SK-N-SH (cell line): ENCODE measurements at regions not wholly inside any gene's neighbourhood (a gene's known extent, or its start where the extent isn't known, plus 50 kb on each side); places are given as distances from the start of the nearest gene placed in this dataset.

Source experiments
- CTCF ChIA-PET: fragments of 300-600, 350-600 bp; formaldehyde crosslinking; extraction: SDS; loops from one replicate; lab custom pipeline; 2021; lab: Yijun Ruan, JAX
- POLR2A ChIA-PET: fragments of 350-600 bp; sonication (Branson Sonifier 250); formaldehyde crosslinking; extraction: SDS; loops from one replicate; lab custom pipeline; 2020; ENCODE audit warnings: antibody characterized with exemption, inconsistent platforms; lab: Yijun Ruan, JAX
- DNase-seq: peaks from one replicate; pipeline ENCODE4 v3.0.0; 2012
- H2AFZ ChIP-seq: fragments of 200-600 bp; sonication (generic); 2 replicates; pipeline ENCODE4 v1.8.1; 2016; ENCODE audit warnings: antibody characterized with exemption, mild to moderate bottlenecking, low read depth
- H3F3A ChIP-seq: fragments of 200-600 bp; sonication (generic); replicated peaks from 2 replicates; pipeline ENCODE3; 2016; ENCODE audit warnings: antibody characterized with exemption, mild to moderate bottlenecking; ENCODE audit not compliant: insufficient read depth
- H3K27ac ChIP-seq, 2 experiments: fragments of 200-500 bp in 1 of 2; fragments of 200-600 bp in 1 of 2; sonication (Bioruptor generic) in 1 of 2; sonication (generic), shearing (Covaris generic) in 1 of 2; 2 replicates each; pipeline versions ENCODE4 v1.5.1 to v1.6.1; 2014 to 2016; ENCODE audit warnings: low read depth in 2 of 2, inconsistent platforms in 1 of 2, low read length in 1 of 2, mild to moderate bottlenecking in 1 of 2, mixed read lengths in 1 of 2
- H3K27me3 ChIP-seq: fragments of 200-600 bp; sonication (generic), shearing (Covaris generic); 2 replicates; pipeline ENCODE4 v1.6.1; 2016; ENCODE audit warnings: mixed run types; ENCODE audit not compliant: insufficient read depth
- H3K36me3 ChIP-seq, 2 experiments: fragments of 200-500 bp in 1 of 2; fragments of 200-600 bp in 1 of 2; sonication (Bioruptor generic) in 1 of 2; sonication (generic) in 1 of 2; replicated peaks in 1 of 2; 2 replicates each; pipeline versions ENCODE3 to v1.5.1; 2014 to 2016; ENCODE audit warnings: low read length in 1 of 2, mild to moderate bottlenecking in 1 of 2; ENCODE audit not compliant: insufficient read depth in 2 of 2, control insufficient read depth in 1 of 2
- H3K4me1 ChIP-seq, 2 experiments: fragments of 200-500 bp in 1 of 2; fragments of 200-600 bp in 1 of 2; sonication (Bioruptor generic) in 1 of 2; sonication (generic), shearing (Covaris generic) in 1 of 2; 2 replicates each; pipeline versions ENCODE4 v1.5.1 to v1.6.1; 2014 to 2016; ENCODE audit warnings: low read depth in 1 of 2, low read length in 1 of 2, mixed run types in 1 of 2; ENCODE audit not compliant: insufficient read depth in 2 of 2, control insufficient read depth in 1 of 2
- H3K4me2 ChIP-seq: fragments of 200-600 bp; sonication (generic), shearing (Covaris generic); 2 replicates; pipeline ENCODE4 v1.6.1; 2017; ENCODE audit warnings: mixed run types
- H3K4me3 ChIP-seq, 2 experiments: fragments of 200-500 bp in 1 of 2; fragments of 200-600 bp in 1 of 2; sonication (Bioruptor generic) in 1 of 2; sonication (generic), shearing (Covaris generic) in 1 of 2; 2 replicates each; pipeline versions ENCODE4 v1.5.1 to v1.8.1; 2014 to 2016; ENCODE audit warnings: low read depth in 2 of 2, inconsistent platforms in 1 of 2, low read length in 1 of 2, mild to moderate bottlenecking in 1 of 2, mixed read lengths in 1 of 2, moderate library complexity in 1 of 2
- H3K79me2 ChIP-seq: fragments of 200-600 bp; sonication (generic); 2 replicates; pipeline ENCODE4 v1.8.1; 2017; ENCODE audit warnings: mild to moderate bottlenecking; ENCODE audit not compliant: insufficient read depth
- H3K9ac ChIP-seq: fragments of 200-600 bp; sonication (generic); 2 replicates; pipeline ENCODE4 v1.6.1; 2017; ENCODE audit warnings: mixed run types
- H3K9me2 ChIP-seq: fragments of 200-600 bp; sonication (generic); 2 replicates; pipeline ENCODE4 v1.6.1; 2017; ENCODE audit warnings: mixed run types
- H3K9me3 ChIP-seq: fragments of 200-600 bp; sonication (generic); 2 replicates; pipeline ENCODE4 v1.6.1; 2017; ENCODE audit warnings: mixed run types, mild to moderate bottlenecking, moderate library complexity
- H4K20me1 ChIP-seq: fragments of 200-600 bp; sonication (generic); 2 replicates; pipeline ENCODE4 v1.6.1; 2017; ENCODE audit warnings: mild to moderate bottlenecking, mixed run types; ENCODE audit not compliant: insufficient read depth
- EP300 ChIP-seq, 2 experiments: IDR thresholded peaks; 2 replicates each; pipeline versions ENCODE4 v1.4.0 to v1.6.1; 2012; ENCODE audit warnings: borderline replicate concordance in 1 of 2, low read depth in 1 of 2, low read length in 1 of 2
- EZH2phosphoT487 ChIP-seq: fragments of 200-600 bp; sonication (generic); IDR thresholded peaks from 2 replicates; pipeline ENCODE4 v1.6.1; 2017; ENCODE audit warnings: low read depth, mixed run types, mild to moderate bottlenecking, antibody characterized with exemption, moderate library complexity, borderline replicate concordance
- FOSL2 ChIP-seq: IDR thresholded peaks from 2 replicates; pipeline ENCODE4 v1.4.0; 2012; ENCODE audit warnings: low read depth, mild to moderate bottlenecking, moderate library complexity, borderline replicate concordance
- FOXJ3 ChIP-seq: sonication (generic); formaldehyde crosslinking; IDR thresholded peaks from 2 replicates; pipeline ENCODE4 v1.5.1; 2020; ENCODE audit warnings: mild to moderate bottlenecking, missing genetic modification reagents
- FOXM1 ChIP-seq: IDR thresholded peaks from 2 replicates; pipeline ENCODE4 v1.4.0; 2012; ENCODE audit warnings: low read depth, mild to moderate bottlenecking
- JUND ChIP-seq: IDR thresholded peaks from 2 replicates; pipeline ENCODE4 v1.4.0; 2012
- MEF2A ChIP-seq: IDR thresholded peaks from 2 replicates; pipeline ENCODE4 v1.4.0; 2012; ENCODE audit warnings: low read depth, borderline replicate concordance
- MXI1 ChIP-seq: IDR thresholded peaks from 2 replicates; pipeline ENCODE4 v1.6.1; 2012; ENCODE audit warnings: mild to moderate bottlenecking, low read depth, low read length, improper control_type of control experiment
- NRF1 ChIP-seq: IDR thresholded peaks from 2 replicates; pipeline ENCODE4 v1.6.1; 2012; ENCODE audit warnings: low read depth, mild to moderate bottlenecking, low read length
- RAD21 ChIP-seq: IDR thresholded peaks from 2 replicates; pipeline ENCODE4 v1.6.1; 2012; ENCODE audit warnings: mild to moderate bottlenecking, low read length
- RCOR1 ChIP-seq: fragments of 150-350 bp; IDR thresholded peaks from 2 replicates; pipeline ENCODE4 v1.6.1; 2017; ENCODE audit warnings: antibody characterized with exemption, low read length
- RFX5 ChIP-seq: IDR thresholded peaks from 2 replicates; pipeline ENCODE4 v1.6.1; 2012; ENCODE audit warnings: mild to moderate bottlenecking, improper control_type of control experiment, low read length
- SIN3A ChIP-seq: IDR thresholded peaks from 2 replicates; pipeline ENCODE4 v1.6.1; 2012; ENCODE audit warnings: low read depth, mild to moderate bottlenecking, low read length, moderate library complexity, borderline replicate concordance
- TAF1 ChIP-seq: IDR thresholded peaks from 2 replicates; pipeline ENCODE4 v1.6.1; 2012; ENCODE audit warnings: low read depth, mild to moderate bottlenecking, low read length, moderate library complexity, borderline replicate concordance
- TCF12 ChIP-seq: IDR thresholded peaks from 2 replicates; pipeline ENCODE4 v1.4.0; 2012
- TEAD4 ChIP-seq: IDR thresholded peaks from 2 replicates; pipeline ENCODE4 v1.4.0; 2012; ENCODE audit warnings: mild to moderate bottlenecking, borderline replicate concordance; ENCODE audit not compliant: insufficient read depth
- YY1 ChIP-seq: IDR thresholded peaks from 2 replicates; pipeline ENCODE4 v1.4.0; 2012; ENCODE audit warnings: low read depth, mild to moderate bottlenecking
- WGBS: methylation state at CpG from one replicate; pipeline ENCODE4 v1.1.6; 2017; ENCODE audit warnings: low lambda C conversion rate; 5-methylcytosine and 5-hydroxymethylcytosine counted together
- TF ChIP-seq, protein P1 (sequence below): fragments of 200-600 bp; sonication (generic); IDR thresholded peaks from 2 replicates; pipeline ENCODE4 v1.6.1; 2017; ENCODE audit warnings: antibody characterized with exemption, mild to moderate bottlenecking, moderate library complexity
- TF ChIP-seq, protein P2 (sequence below): IDR thresholded peaks from 2 replicates; pipeline ENCODE4 v1.4.0; 2012; ENCODE audit warnings: low read depth
- TF ChIP-seq, protein P3 (sequence below): IDR thresholded peaks from 2 replicates; pipeline ENCODE4 v1.4.0; 2012; ENCODE audit warnings: low read depth, borderline replicate concordance
- TF ChIP-seq, protein P4 (sequence below): fragments of 150-350 bp; IDR thresholded peaks from 2 replicates; pipeline ENCODE4 v1.6.1; 2017; ENCODE audit warnings: antibody characterized with exemption, low read length, low read depth, borderline replicate concordance

DNA sequence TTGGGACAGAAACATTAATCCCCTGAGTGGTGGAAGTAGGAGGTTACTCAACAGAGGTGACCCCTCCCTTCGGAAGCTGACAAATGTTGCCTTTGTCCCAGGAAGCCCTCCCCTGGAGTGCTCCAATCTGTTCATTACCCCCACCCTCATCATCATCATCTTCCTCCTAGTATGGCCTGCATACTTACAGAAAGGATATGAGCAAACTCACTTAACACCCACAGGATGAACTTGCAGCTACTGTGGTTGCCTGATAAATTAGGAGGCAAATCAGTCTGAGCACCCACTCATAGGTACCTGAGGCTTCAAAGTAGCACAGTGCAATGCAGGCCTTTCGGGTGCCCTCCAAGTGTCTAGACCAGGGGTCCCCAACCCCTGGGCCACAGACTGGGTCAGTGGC is 236.7 kb upstream of the GATB start:
- CTCF ChIA-PET = no interaction called here
- POLR2A ChIA-PET = interaction anchor here (0.6 kb wide), 1 partner anchor 330 kb away, joined by 4 read pairs; no protein-coding TSS in a partner anchor
- Histone ChIP-seq H3K9ac (no peak overlapping the region), H4K20me1 (no peaks in the 10 kb centered on the region), H3K9me2 (no peaks in the 10 kb centered on the region), H3K79me2 (no peaks in the 10 kb centered on the region), H3K27me3 (no peaks in the 10 kb centered on the region), H3K4me3 (no peak overlapping the region), H3K36me3 (no peaks in the 10 kb centered on the region), H3K4me2 (no peak overlapping the region), H3K27ac (no peak overlapping the region), H3K4me1 (no peaks in the 10 kb centered on the region)
- 38% methylated on average over 1 of the region's 2 CpGs for WGBS
- TF ChIP-seq EZH2phosphoT487 = no peak
- no peak for TF ChIP-seq RCOR1
- no peak for TF ChIP-seq TCF12
- TF ChIP-seq, protein P1, sequence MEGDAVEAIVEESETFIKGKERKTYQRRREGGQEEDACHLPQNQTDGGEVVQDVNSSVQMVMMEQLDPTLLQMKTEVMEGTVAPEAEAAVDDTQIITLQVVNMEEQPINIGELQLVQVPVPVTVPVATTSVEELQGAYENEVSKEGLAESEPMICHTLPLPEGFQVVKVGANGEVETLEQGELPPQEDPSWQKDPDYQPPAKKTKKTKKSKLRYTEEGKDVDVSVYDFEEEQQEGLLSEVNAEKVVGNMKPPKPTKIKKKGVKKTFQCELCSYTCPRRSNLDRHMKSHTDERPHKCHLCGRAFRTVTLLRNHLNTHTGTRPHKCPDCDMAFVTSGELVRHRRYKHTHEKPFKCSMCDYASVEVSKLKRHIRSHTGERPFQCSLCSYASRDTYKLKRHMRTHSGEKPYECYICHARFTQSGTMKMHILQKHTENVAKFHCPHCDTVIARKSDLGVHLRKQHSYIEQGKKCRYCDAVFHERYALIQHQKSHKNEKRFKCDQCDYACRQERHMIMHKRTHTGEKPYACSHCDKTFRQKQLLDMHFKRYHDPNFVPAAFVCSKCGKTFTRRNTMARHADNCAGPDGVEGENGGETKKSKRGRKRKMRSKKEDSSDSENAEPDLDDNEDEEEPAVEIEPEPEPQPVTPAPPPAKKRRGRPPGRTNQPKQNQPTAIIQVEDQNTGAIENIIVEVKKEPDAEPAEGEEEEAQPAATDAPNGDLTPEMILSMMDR = no peak
- TF ChIP-seq, protein P2, sequence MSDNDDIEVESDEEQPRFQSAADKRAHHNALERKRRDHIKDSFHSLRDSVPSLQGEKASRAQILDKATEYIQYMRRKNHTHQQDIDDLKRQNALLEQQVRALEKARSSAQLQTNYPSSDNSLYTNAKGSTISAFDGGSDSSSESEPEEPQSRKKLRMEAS = no peak
- no peak for TF ChIP-seq FOXM1
- no peak for TF ChIP-seq FOXJ3
- TF ChIP-seq, all 33 proteins: peak for 0
- no peaks in the 10 kb centered on the region for H3K9me3 ChIP-seq
- no peak for DNase-seq
- H3F3A ChIP-seq = no peaks in the 10 kb centered on the region
- H2AFZ ChIP-seq = no peak overlapping the region

DNA sequence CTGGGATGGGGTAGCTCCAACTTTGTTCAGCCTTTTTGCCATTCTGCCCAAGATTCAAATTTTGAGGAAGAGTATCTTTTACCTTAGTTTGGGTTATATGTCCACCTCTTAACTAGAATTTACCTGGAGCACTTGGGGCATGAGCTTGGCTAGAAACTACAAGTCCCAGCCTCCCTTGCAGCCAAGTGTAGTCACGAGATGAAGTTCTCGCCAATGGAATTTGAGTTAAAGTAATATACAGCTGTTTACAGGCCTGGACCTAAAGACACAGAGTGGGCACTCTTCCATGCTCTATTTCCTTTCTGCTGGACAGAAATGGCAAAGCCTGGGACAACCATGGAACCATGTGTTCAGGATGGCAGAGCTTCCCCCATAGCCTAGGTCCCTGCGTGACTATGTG is 233.6 kb upstream of the GATB start:
- Histone ChIP-seq H3K4me1 (peaks cover 0 to 3% of the 10 kb centered on the region in 2 experiments; a peak in 1 of 4 replicates), H3K4me2 (no peak overlapping the region), H3K9ac (no peak overlapping the region), H3K9me3 (no peaks in the 10 kb centered on the region), H3K27me3 (no peaks in the 10 kb centered on the region), H3K36me3 (no peaks in the 10 kb centered on the region), H3K9me2 (no peaks in the 10 kb centered on the region), H3K79me2 (no peaks in the 10 kb centered on the region), H2AFZ (no peak overlapping the region), H3F3A (no peaks in the 10 kb centered on the region), H4K20me1 (no peaks in the 10 kb centered on the region), H3K4me3 (no peak overlapping the region), H3K27ac (no peak overlapping the region)
- POLR2A ChIA-PET = no interaction called here
- DNase-seq = no peak
- 47% methylated on average over 2 of the region's 3 CpGs for WGBS
- CTCF ChIA-PET = interaction anchor here (0.7 to 1.3 kb wide), 2 partner anchors 27 to 33 kb away, joined by 3 read pairs; no protein-coding TSS in a partner anchor
- TF ChIP-seq FOXJ3 (no peak), TEAD4 (no peak), RAD21 (no peak), SIN3A (no peak), YY1 (no peak), MXI1 (no peak), RFX5 (no peak), RCOR1 (no peak), FOSL2 (no peak), MEF2A (no peak), NRF1 (no peak), EP300 (IDR thresholded peaks at IDR 0.05; ENCODE audit: borderline replicate concordance in 1 of 2, low read depth in 1 of 2, low read length in 1 of 2) (no peak), JUND (no peak), TAF1 (no peak)
- TF ChIP-seq, protein P3, sequence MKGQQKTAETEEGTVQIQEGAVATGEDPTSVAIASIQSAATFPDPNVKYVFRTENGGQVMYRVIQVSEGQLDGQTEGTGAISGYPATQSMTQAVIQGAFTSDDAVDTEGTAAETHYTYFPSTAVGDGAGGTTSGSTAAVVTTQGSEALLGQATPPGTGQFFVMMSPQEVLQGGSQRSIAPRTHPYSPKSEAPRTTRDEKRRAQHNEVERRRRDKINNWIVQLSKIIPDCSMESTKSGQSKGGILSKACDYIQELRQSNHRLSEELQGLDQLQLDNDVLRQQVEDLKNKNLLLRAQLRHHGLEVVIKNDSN = no peak
- TF ChIP-seq, protein P4, sequence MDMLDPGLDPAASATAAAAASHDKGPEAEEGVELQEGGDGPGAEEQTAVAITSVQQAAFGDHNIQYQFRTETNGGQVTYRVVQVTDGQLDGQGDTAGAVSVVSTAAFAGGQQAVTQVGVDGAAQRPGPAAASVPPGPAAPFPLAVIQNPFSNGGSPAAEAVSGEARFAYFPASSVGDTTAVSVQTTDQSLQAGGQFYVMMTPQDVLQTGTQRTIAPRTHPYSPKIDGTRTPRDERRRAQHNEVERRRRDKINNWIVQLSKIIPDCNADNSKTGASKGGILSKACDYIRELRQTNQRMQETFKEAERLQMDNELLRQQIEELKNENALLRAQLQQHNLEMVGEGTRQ = no peak
- TF ChIP-seq, protein P2 = no peak
